Fibroblast of lung (primary cell): ENCODE measurements at regions not wholly inside any gene's neighbourhood (a gene's known extent, or its start where the extent isn't known, plus 50 kb on each side); places are given as distances from the start of the nearest gene placed in this dataset.

Experiments
- EZH2 ChIP-seq: IDR thresholded peaks from 2 replicates; pipeline ENCODE4 v1.5.1; 2012; ENCODE audit warnings: low read length, control low read depth, mild to moderate bottlenecking; ENCODE audit errors: missing control alignments
- TF ChIP-seq, protein P1 (sequence below), 2 donors: IDR thresholded peaks in 1 of 2; conservative IDR thresholded peaks in 1 of 2; 1 replicate in 1 of 2; 2 replicates in 1 of 2; pipeline ENCODE4 v1.5.1; 2011 to 2012; ENCODE audit warnings: low read length in 2 of 2, control low read depth in 1 of 2, inconsistent platforms in 1 of 2, low read depth in 1 of 2, mild to moderate bottlenecking in 1 of 2

DNA sequence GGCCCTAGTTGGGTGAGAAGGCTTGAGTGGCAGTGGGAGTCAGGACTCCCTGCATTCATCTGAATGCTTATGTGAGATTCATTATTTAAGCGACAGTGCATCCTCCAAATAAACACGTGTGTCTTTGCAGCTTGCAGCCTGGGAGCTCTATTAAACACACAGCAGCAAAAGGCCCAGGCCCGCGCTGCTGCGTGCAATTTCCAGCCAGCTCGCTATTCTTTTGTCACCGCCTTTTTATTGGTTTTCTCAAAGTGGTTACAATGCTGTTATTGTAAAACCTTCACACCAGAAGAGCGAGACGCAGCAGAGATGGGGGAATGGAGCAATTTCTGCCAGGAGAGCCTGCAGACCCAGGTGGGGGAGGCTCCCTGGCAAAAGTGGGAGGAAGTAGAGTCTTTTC lies 252.5 kb downstream of the BCOR start:
- TF ChIP-seq, protein P1, sequence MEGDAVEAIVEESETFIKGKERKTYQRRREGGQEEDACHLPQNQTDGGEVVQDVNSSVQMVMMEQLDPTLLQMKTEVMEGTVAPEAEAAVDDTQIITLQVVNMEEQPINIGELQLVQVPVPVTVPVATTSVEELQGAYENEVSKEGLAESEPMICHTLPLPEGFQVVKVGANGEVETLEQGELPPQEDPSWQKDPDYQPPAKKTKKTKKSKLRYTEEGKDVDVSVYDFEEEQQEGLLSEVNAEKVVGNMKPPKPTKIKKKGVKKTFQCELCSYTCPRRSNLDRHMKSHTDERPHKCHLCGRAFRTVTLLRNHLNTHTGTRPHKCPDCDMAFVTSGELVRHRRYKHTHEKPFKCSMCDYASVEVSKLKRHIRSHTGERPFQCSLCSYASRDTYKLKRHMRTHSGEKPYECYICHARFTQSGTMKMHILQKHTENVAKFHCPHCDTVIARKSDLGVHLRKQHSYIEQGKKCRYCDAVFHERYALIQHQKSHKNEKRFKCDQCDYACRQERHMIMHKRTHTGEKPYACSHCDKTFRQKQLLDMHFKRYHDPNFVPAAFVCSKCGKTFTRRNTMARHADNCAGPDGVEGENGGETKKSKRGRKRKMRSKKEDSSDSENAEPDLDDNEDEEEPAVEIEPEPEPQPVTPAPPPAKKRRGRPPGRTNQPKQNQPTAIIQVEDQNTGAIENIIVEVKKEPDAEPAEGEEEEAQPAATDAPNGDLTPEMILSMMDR (conservative IDR thresholded peaks at IDR 0.05 in 1 of 2, IDR thresholded peaks at IDR 0.05 in 1 of 2; ENCODE audit: low read depth in 1 of 2, low read length in 2 of 2), result no peak
- TF ChIP-seq EZH2, result no peak
